Amniotic epithelial cell (primary cell): ENCODE measurements at regions not wholly inside any gene's neighbourhood (a gene's known extent, or its start where the extent isn't known, plus 50 kb on each side); places are given as distances from the start of the nearest gene placed in this dataset.

Source experiments
- DNase-seq: peaks from one replicate; pipeline ENCODE4 v3.0.0-alpha.2; 2010; ENCODE audit warnings: low read depth

GRCh38 chr2:217749008-217749407, 253.8 kb downstream of the TNS1 start:
- no peak for DNase-seq

- DNase-seq = no peak
Observed at GRCh38 chr2:217746808-217747207, 256.0 kb downstream of the TNS1 start.

- DNase-seq = no peak
Observed at GRCh38 chr2:217743966-217744761, 258.6 kb downstream of the TNS1 start.

GRCh38 chr2:217743407-217743806, 259.4 kb downstream of the TNS1 start:
- DNase-seq = no peak

GRCh38 chr2:217742841-217743240, 260.0 kb downstream of the TNS1 start:
- DNase-seq = no peak

GRCh38 chr2:217742276-217742675, 260.5 kb downstream of the TNS1 start:
- DNase-seq = no peak

- no peak for DNase-seq
Observed at GRCh38 chr2:217741381-217741955, 261.3 kb downstream of the TNS1 start.

- DNase-seq = no peak
Observed at GRCh38 chr2:217740756-217741155, 262.0 kb downstream of the TNS1 start.

GRCh38 chr2:217740178-217740577, 262.6 kb downstream of the TNS1 start:
- no peak for DNase-seq

GRCh38 chr2:217739741-217740140, 263.1 kb downstream of the TNS1 start:
- no peak for DNase-seq

- no peak for DNase-seq
Observed at GRCh38 chr2:217738061-217738460, 264.7 kb downstream of the TNS1 start.

GRCh38 chr2:217736776-217737550, 265.8 kb downstream of the TNS1 start:
- no peak for DNase-seq

- no peak for DNase-seq
Observed at GRCh38 chr2:217735899-217736298, 266.9 kb downstream of the TNS1 start.

- no peak for DNase-seq
Observed at GRCh38 chr2:217735034-217735433, 267.8 kb downstream of the TNS1 start.

GRCh38 chr2:217733461-217733860, 269.3 kb downstream of the TNS1 start:
- DNase-seq = no peak

- no peak for DNase-seq
Observed at GRCh38 chr2:217732992-217733391, 269.8 kb downstream of the TNS1 start.

GRCh38 chr2:217731805-217732204, 271.0 kb downstream of the TNS1 start:
- no peak for DNase-seq

- DNase-seq = no peak
Observed at GRCh38 chr2:217729421-217730053, 273.3 kb downstream of the TNS1 start.

- DNase-seq = no peak
Observed at GRCh38 chr2:217727801-217728200, 275.0 kb downstream of the TNS1 start.

GRCh38 chr2:217725409-217725808, 277.4 kb downstream of the TNS1 start:
- DNase-seq = no peak

GRCh38 chr2:217724471-217724870, 278.3 kb downstream of the TNS1 start:
- DNase-seq = no peak

GRCh38 chr2:217723981-217724380, 278.8 kb downstream of the TNS1 start:
- no peak for DNase-seq
